Osteocyte (in vitro differentiated cells): ENCODE measurements at regions not wholly inside any gene's neighbourhood (a gene's known extent, or its start where the extent isn't known, plus 50 kb on each side); places are given as distances from the start of the nearest gene placed in this dataset.
A peak's percentile ranks its signal among the peaks of the same experiment; 100 is the strongest.

ENCODE experiments used
- DNase-seq: peaks from one replicate; pipeline ENCODE4 v3.0.0; 2021; ENCODE audit warnings: mixed read lengths; ENCODE audit not compliant: unreplicated experiment; ENCODE audit errors: extremely low spot score
- H3K27ac Mint-ChIP-seq: one replicate; pipeline ENCODE4 v1.8.0; 2021; ENCODE audit warnings: mild to moderate bottlenecking, mixed read lengths; ENCODE audit not compliant: unreplicated experiment
- H3K27me3 Mint-ChIP-seq: one replicate; pipeline ENCODE4 v1.8.0; 2021; ENCODE audit warnings: mixed read lengths; ENCODE audit not compliant: unreplicated experiment
- H3K36me3 Mint-ChIP-seq: one replicate; pipeline ENCODE4 v1.8.0; 2021; ENCODE audit warnings: mixed read lengths; ENCODE audit not compliant: unreplicated experiment
- H3K4me1 Mint-ChIP-seq: one replicate; pipeline ENCODE4 v1.8.0; 2021; ENCODE audit warnings: mixed read lengths; ENCODE audit not compliant: unreplicated experiment
- H3K4me3 Mint-ChIP-seq: one replicate; pipeline ENCODE4 v1.8.0; 2021; ENCODE audit warnings: mild to moderate bottlenecking, moderate library complexity, mixed read lengths; ENCODE audit not compliant: unreplicated experiment
- H3K9me3 Mint-ChIP-seq: one replicate; pipeline ENCODE4 v1.8.0; 2021; ENCODE audit warnings: mixed read lengths; ENCODE audit not compliant: unreplicated experiment
- CTCF ChIP-seq: fragments of 200-600 bp; sonication (generic); IDR thresholded peaks from 2 replicates; pipeline ENCODE4 v1.5.0; 2021; ENCODE audit warnings: antibody characterized with exemption, mild to moderate bottlenecking, moderate library complexity

GRCh38 chr3:106635271-106635670 is 742.0 kb upstream of the CCDC54 start:
- peaks cover 27% of the 10 kb centered on the region for H3K4me1 Mint-ChIP-seq
- TF ChIP-seq CTCF: no peak
- no peaks in the 10 kb centered on the region for H3K27me3 Mint-ChIP-seq
- H3K4me3 Mint-ChIP-seq: no peak overlapping the region
- H3K27ac Mint-ChIP-seq: peak overlapping the region; percentile 61
- H3K36me3 Mint-ChIP-seq: no peaks in the 10 kb centered on the region
- no peak for DNase-seq
- no peaks in the 10 kb centered on the region for H3K9me3 Mint-ChIP-seq

DNA sequence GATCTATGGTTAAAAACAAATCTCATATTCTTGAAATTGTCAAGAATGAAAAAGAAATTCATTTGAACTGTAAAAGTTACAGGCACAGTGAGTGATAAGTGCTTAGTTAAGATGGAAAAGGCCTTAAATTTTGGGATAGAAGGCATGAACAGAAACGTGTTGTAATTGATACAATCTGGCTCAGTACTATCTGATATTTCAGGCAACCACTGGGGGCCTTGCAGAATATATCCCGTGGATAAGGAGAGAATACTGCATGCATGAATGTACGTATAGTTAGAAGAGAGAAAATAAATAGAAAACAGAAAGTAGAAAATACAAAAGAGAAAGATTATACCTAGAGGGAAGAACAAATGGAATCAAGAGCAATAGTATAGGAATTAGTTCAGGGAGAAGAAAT is 741.4 kb upstream of the CCDC54 start:
- no peak overlapping the region for H3K4me3 Mint-ChIP-seq
- H3K36me3 Mint-ChIP-seq: no peaks in the 10 kb centered on the region
- peaks cover 27% of the 10 kb centered on the region for H3K4me1 Mint-ChIP-seq
- peak overlapping the region; percentile 61 for H3K27ac Mint-ChIP-seq
- DNase-seq: no peak
- no peak for TF ChIP-seq CTCF
- H3K27me3 Mint-ChIP-seq: no peaks in the 10 kb centered on the region
- no peaks in the 10 kb centered on the region for H3K9me3 Mint-ChIP-seq

- TF ChIP-seq CTCF: no peak
- no peaks in the 10 kb centered on the region for H3K36me3 Mint-ChIP-seq
- H3K4me3 Mint-ChIP-seq: no peak overlapping the region
- H3K4me1 Mint-ChIP-seq: peaks cover 6% of the 10 kb centered on the region
- DNase-seq: no peak
- no peaks in the 10 kb centered on the region for H3K27me3 Mint-ChIP-seq
- H3K9me3 Mint-ChIP-seq: peaks cover 4% of the 10 kb centered on the region
- H3K27ac Mint-ChIP-seq: no peak overlapping the region
Measured at GRCh38 chr3:106640353-106640752, 736.9 kb upstream of the CCDC54 start.

DNA sequence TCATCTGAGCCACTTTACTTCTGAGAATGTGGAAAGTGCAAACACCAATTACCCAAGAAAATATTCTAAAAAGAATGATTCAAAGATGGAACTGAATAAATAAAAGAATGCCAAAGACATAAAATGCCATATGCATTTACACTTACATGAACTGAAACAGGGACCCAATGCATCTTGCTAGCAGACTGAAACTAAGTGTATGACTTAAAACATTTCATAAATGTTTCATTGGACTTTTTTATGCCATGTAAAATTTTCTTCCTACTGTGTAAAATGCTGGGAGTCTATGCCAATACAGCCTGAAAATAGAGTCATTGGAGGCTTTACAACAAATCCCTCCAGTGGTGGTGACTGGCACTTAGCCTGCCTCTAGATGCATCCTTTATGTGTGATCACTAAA is 735.1 kb upstream of the CCDC54 start:
- Mint-ChIP-seq H3K4me3 (no peak overlapping the region), H3K27me3 (no peaks in the 10 kb centered on the region), H3K36me3 (peaks cover 3% of the 10 kb centered on the region), H3K4me1 (no peaks in the 10 kb centered on the region), H3K9me3 (peaks cover 10% of the 10 kb centered on the region), H3K27ac (no peak overlapping the region)
- TF ChIP-seq CTCF: no peak
- no peak for DNase-seq

DNA sequence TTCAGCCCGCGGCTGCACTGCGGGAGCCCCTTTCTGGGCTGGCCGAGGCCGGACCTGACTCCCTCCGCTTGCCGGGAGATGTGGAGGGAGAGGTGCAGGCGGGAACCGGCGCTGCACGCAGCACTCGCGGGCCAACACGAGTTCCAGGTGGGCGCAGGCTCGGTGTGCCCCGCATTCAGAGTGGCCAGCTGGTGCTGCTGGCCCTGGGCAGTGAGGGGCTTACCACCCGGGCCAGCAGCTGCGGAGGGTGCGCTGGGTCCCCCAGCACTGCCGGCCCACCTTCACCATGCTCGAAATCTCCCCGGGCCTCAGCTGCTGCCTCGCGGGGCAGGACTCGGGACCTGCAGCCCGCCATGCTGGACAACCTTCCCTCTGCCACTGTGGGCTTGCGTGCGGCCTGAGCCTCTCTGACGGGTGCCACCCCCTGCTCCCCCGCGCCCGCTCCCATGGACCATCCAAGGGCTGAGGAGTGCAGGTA is 733.5 kb upstream of the CCDC54 start:
- Mint-ChIP-seq H3K27ac (no peak overlapping the region), H3K36me3 (peaks cover 3% of the 10 kb centered on the region), H3K4me3 (no peak overlapping the region), H3K4me1 (no peaks in the 10 kb centered on the region), H3K9me3 (peaks cover 10% of the 10 kb centered on the region), H3K27me3 (no peaks in the 10 kb centered on the region)
- DNase-seq: no peak
- no peak for TF ChIP-seq CTCF
